ENCODE measurements at regions not wholly inside any gene's neighbourhood (a gene's known extent, or its start where the extent isn't known, plus 50 kb on each side); places are given as distances from the start of the nearest gene placed in this dataset.

DNA sequence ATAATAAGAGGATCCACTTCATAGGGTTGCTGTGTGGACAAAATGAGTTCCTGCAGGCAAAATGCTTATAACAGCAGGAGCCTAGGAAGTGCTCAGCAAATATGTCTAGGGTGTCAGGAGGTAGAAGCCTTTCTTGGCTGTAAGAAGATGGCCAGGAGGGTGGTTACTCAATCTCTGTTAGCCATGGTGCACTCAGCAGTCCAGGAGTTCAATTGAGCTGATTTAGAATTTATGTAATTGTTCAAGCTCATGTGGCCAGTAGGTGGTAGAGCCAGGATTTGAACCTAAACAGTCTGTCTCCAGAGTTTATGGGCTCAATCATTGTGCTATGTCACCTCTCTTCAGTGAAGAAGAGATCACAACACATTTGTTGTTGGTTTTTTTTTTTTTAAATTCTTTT is 381.2 kb downstream of the KIF4B start:
- TF ChIP-seq POLR2A (IDR thresholded peaks at IDR 0.05): no peak
- TF ChIP-seq, protein P1, sequence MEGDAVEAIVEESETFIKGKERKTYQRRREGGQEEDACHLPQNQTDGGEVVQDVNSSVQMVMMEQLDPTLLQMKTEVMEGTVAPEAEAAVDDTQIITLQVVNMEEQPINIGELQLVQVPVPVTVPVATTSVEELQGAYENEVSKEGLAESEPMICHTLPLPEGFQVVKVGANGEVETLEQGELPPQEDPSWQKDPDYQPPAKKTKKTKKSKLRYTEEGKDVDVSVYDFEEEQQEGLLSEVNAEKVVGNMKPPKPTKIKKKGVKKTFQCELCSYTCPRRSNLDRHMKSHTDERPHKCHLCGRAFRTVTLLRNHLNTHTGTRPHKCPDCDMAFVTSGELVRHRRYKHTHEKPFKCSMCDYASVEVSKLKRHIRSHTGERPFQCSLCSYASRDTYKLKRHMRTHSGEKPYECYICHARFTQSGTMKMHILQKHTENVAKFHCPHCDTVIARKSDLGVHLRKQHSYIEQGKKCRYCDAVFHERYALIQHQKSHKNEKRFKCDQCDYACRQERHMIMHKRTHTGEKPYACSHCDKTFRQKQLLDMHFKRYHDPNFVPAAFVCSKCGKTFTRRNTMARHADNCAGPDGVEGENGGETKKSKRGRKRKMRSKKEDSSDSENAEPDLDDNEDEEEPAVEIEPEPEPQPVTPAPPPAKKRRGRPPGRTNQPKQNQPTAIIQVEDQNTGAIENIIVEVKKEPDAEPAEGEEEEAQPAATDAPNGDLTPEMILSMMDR (IDR thresholded peaks at IDR 0.05): no peak
